NCI-H2196 (cell line): ENCODE measurements at regions not wholly inside any gene's neighbourhood (a gene's known extent, or its start where the extent isn't known, plus 50 kb on each side); places are given as distances from the start of the nearest gene placed in this dataset.
"Not testable (repeated sequence)": the region's sequence is repeated elsewhere in the genome, so short reads cannot be mapped to it uniquely, and the experiment has no call there.

ENCODE experiments used
- DNase-seq: peaks from one replicate; lab custom pipeline; 2025; ENCODE audit not compliant: unreplicated experiment; lab: John Stamatoyannopoulos, UW

DNA sequence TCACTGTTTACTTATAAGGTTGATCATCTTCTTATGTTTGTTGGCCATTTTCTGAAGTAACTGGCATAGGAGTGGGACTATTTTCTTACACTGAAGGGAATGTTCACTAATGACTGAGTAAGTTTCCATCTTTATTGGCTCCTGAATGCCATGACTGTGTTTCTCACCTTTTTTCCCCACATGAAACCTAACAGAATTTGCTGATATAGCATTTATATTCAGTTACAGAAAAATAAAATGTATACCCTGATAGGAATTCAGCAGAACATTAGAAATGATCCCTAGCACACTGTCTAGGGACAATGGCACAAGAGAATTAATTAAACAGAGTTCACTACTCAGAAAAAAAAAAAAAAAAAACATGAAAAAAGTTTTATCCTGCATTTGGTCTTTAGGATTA is 1465.1 kb upstream of the C9orf72 start:
- no peak for DNase-seq

DNA sequence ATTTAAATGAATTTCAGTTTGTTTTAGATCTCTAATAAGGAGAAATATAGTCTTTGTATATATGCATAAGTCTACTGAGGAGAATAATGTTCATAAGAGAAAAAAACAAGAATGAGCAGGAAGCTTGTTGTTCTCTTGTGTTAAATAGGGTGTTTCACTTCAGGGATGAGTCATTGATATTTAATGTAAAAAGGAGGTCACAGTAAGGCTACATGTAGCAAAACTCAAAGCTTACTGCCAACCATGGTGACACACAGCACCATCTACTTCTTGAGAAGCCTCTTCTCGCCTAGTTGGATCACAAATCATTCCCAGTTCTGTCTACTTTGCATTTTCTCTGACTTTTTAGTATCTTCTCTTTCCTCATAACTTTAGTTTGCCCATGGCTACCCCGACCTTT is 1466.0 kb upstream of the C9orf72 start:
- no peak for DNase-seq

DNA sequence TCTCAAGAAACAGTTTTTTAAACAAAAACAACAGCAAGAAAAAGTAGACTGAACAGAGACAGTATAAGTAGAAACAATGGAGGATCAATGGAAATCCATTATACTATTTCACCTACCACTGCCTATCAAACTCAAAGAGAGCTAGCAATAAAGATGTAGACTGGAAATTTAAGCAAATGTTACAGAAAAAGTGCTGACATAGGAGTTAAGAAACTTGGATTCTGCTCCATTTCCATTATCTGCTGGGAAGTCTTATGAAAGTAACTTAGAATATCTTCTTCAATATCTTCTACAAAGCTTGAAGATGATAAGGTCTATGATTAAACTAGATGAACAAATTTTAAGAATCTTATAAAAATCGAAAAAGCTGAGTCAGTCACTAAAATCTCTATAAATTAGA is 1469.8 kb upstream of the C9orf72 start:
- no peak for DNase-seq

DNA sequence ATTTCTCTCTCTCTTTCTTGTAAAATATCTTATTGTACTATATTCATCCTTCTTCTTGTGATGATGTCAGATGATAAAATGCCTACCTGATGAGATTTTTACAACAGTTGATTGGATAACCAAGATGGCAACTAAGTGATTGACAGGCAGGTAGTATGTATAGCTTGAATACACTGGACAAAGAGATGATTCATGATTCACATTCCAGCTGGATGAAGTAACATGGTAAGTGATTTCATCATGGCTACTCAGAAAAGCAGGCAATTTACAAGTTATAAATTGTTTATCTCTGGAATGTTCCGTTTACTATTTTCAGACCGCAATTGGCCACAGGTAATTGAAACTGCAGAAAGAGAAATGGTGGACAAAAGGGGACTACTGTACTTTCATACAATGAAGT is 1471.7 kb upstream of the C9orf72 start:
- no peak for DNase-seq

DNA sequence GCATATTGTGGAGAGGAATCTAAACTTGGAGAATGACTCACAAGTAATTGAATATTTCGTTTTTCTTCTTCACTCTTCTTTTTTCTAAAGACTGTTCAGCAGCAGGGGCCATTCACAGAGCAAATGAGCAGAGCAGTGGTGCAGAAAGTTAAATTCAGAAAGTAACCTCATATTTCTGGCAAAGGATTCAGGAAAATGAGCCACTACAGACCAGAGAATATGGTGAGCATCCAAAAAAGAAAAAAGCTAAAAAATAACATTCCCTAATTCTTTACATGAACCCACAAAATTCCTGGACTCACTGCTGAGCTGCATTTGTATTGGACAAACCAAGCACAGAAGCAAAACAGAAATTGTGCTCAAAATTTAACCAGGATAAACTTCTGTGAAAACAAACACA is 1486.8 kb upstream of the C9orf72 start:
- DNase-seq, result no peak

DNA sequence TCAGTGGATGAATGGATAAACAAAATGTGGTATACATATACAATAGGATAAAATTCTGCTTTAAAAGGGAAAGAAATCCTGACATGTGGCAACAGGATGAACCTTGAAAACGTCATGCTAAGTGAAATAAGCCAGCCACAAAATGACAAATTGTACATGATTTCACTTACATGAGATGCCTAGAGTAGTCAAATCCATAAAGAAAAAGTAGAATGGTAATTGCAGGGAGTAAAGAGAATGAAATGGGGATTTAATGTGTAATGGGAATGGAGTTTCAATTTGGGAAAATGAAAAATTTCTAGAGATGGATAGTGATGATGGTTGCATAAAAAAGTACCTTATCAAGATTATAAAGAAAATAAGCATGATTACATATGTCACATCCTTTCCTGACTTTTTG is 1489.2 kb upstream of the C9orf72 start:
- DNase-seq, result no peak

DNA sequence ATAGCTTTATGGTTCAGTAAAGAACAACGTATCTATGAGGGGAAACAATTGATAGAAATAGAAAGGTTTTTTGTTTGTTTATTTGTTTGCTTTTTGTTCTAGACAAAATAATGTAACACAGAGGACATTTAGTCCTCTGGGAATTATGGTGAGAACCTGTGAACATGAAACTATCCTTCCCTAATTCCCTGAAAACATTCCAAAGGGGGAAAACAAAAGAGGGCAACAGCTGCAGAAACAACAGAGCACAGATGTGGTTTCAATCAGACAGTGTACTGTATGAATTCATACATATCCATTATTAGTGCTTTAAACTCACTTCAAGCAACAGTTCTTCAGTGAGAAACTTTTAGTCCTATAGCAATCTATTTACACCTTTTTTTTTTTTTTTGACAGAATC is 1489.8 kb upstream of the C9orf72 start:
- DNase-seq, result no peak

DNA sequence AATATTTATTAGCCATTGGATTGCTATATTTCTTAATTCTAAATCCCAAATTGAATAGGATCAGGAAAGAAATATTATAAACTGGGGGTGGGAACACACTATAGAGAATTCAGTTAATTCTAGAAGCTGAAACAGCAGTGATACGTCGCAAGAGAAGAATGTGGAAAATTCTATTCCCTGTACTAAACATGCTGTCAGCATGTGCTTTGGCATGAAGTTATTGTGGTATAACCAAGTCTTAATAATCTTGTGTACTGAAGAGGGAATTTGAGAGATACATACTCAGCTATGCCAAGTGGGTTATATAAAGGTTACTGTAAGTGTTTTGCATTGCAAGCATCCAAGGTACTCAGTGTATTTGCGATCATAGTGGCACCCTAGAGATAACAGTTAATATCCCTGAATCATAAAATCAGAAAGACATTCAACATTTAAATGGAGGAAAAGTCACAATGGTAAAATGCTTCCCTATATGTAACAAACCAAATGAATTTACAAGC is 1492.9 kb upstream of the C9orf72 start:
- DNase-seq, result no peak

DNA sequence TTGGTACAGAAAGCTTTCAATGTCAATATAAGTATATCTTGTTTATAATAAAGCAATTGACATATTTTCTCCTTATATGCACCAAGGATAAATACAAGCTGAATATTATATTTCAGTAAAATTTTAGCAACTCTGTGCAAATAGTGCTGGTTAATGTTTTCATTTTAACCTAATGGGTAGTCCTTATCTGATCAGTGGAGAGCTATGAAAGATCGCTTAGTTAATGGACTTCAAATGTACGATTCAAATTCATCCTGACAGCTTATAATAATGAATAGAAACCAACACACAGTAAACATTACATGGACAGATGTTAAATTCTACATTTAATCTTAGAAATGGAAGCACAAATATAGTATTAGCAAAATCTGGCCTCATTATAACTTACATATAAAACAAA is 1495.2 kb upstream of the C9orf72 start:
- no peak for DNase-seq

DNA sequence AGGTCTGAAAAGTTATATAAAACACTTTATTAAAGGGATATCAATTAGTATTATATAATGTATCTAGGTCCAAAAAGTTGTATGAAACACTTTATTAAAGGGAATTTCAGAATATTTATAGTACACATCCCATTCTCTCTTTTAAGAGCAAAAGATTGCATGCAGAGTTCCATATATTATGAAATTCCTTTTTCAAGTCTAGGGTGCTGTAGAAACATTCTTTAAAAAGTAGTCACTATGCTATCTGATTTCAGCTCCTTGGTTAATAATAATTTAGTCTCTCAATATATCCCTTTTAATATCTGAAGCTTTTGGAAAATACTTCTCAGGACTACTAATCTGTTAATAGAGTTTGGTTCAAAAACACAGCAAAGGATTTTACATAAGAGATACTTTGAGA is 1496.1 kb upstream of the C9orf72 start:
- DNase-seq, result no peak

DNA sequence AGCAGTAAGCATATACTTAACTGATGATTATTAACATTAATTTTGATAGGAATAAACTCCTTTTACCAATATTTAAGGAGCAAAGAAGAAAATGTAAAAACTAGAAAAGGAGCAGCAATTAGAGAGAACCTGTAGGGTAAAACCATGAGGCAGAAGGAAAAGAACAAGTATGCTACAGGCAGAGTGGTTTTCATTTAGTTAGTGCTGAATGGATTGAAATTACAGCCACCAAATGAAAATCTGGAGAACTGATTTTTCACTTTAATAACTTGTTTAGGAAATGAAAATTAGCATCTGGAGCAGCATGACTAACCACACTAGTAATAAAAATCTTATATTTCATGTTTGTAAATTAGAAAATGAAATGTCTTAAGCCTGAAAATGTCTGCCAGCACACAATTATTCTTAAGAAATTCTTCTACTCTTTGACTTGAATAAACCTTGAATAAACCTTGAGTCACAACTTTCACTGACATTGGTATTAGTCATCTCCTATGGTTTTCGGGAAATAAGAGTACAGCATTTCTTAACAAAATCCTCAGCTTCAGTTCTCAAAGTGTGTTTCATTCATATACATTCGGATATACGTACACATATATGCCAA is 1504.9 kb upstream of the C9orf72 start:
- no peak for DNase-seq

DNA sequence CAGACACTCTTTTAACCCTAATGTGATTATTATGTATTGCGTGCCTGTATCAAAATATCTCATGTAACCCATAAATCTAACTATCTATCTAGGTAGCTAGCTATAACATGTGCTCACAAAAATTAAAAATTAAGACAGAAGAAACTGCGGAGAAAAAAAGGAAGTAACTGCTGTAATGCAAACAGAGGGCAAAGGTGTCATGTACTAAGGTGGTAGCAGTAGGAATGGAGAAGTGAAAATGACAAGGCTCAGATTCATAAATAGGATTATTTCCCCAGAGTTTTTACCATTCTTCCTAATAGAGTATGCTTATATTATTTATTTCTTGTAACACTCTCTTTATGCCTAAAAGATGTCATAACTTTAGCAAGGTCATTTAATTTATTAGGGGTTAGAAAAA is 1527.5 kb upstream of the C9orf72 start:
- no peak for DNase-seq

DNA sequence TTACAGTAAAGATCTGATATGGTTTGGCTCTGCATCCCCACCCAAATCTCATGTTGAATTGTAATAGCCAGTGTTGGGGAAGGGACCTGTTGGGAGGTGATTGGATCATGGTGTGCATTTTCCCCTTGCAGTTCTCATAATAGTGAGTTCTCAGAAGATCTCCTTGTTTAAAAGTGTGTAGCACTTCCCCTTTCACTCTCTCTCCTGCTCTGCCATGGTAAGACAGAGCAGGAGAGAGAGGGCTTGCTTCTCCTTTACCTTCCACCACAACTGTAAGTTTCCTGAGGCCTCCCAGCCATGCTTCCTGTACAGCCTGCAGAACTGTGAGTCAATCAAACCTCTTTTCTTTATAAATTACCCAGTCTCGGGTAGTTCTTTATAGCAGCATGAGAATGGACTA is 1530.9 kb upstream of the C9orf72 start:
- DNase-seq, result not testable (repeated sequence)

DNA sequence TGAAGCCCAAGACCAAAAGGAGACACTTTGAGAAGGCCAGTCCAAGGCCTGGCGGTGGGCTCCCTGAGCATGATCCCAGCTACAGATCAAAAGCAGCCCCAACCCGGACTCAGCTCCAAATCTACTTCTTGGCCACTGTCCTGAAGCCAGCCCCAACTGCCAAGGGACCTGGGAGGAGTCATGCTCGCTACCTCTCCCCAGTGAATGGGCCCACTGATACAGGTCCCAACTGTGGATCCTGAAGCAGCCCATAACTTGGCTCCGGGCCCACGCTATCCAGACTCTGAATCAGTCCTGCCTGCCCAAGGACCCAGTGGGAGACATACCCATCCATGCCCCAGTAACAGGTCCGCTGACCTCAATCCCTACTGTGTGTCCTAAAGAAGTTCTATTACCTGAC is 1545.3 kb upstream of the C9orf72 start:
- DNase-seq, result no peak

DNA sequence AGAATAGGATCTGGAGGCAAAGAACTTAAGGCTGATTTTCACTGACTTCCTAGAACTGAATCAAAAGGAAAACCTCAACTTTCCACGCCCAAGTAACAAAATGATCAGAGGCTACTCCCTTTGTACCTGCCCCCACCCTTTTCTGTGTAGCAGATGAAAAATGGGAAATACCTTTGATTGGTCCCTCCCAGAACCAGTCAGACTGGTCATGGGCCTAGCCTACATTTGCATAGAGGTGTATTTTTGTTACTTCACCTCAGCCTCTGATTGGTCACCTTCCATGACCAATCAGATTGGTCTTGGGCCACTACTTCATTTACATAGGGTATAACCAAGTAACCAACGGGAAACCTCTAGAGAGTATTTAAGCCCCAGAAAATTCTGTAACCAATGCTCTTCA is 1553.5 kb upstream of the C9orf72 start:
- DNase-seq, result no peak

DNA sequence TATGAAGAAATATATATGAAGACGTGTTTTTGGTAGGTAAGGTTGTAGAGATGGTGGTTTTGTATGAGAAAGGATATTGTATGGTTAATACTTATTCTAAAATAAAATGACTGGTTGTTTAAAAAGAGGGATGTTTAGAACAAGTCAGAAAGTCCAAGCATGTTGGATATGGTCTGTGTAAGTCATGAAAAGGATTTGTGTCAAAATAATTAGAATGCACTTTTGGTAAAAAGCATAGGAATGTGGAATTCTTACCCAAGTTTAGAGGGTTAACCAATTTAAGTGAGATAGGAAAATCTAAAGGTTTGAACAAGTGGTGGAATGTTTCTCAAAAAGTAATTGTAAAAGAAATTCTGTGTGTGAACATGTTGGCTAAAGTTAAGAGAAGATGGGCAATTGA is 1556.5 kb upstream of the C9orf72 start:
- DNase-seq, result no peak

DNA sequence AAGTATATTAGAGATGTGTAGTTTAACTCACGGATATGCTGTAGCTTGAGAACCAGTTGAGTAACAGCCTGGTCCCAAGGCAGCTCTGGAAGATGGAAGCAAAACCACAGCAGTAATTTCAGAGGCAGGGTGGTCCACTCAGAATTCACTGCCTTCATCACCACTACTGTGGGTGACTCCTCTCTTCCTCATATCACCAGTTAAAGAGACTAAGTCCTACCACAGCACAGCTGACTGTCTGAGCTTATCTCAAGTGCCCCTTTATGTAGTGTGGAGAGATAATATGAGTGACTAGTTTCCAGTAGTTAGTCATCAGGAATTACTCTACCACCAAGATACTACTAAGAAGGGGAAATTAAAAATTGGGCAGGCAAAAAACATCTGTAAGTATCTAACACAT is 1571.2 kb upstream of the C9orf72 start:
- DNase-seq, result no peak

DNA sequence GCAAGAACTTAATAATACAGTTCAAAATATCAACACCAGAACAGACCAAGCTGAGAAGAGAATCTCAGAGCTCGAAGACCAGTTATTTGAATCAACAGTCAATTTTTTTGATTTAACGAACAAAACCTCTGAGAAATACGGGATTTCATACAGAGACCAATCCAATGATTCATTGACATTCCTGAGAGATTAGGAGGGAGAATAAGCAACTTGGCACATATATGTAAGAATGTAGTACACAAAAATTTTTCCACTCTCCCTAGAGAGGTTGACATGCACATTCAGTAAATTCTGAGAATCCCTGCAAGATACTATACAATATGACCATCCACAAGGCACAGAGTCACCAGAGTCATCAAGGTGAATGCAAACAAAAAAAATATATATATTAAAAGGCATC is 1577.3 kb upstream of the C9orf72 start:
- no peak for DNase-seq

DNA sequence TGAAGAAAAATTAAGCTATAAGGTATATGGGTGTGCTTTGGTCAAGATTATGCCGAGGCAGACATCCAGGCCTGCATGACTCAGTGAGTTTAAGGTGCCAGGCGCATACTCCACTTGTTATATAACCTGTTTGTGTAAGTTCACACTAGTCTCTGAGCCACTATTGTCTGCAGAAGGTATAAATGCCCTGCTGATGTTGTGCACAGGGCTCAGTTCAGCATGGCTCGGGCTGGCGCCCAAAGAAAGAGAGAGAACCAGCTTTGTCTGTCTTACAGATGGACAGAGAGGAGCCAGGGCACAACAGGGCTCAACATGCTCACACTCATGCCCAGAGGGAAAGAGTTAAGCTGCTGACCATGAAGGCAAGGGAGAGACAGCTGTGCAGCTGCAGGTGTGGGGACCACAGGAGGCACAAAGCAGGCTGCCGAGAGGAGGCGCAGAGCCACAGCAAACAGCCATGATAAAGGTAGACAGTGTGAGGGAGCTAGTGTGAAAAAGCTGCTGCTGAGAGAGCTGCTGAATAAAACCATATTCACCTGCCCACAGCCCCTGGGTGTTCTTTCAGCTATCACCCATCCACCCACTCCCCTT is 1587.6 kb upstream of the C9orf72 start:
- DNase-seq, result peak; percentile 19

DNA sequence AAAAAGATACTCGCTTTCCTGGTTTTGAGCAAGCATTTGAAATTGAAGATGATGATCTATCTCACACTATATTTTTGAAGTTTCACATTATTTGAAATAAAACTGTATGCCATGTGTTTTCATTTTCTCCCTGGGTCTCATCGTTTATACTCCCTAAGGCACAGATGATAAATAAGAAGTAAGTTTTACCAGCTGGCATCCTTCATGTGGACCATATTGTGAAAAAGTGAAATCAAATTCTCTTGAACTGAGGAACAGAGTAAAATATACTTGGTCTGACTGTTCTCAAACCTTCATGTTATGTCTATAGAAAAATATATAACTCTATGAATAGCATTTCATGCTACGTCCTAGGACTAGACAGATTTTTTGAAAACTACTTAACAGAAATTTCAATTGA is 1600.9 kb upstream of the C9orf72 start:
- DNase-seq, result no peak

DNA sequence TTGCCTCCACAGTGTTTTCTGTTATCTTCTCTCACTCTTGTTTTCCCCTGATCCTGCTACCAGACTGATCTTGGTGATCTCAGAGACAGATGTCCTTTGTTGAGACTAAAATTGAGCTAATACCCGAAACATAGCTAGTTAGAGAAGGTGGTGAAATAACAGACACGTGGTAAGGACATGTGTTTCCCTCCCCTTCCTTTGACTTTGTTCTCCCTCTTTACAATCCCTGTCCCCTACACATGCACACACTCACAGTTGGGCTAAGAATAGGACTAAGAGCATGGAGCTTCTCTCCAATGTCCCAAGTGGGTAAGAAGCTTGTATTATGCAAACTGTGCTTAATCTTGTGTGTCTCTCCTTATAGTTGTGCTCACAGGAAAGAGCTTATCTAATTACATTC is 1603.0 kb upstream of the C9orf72 start:
- no peak for DNase-seq

DNA sequence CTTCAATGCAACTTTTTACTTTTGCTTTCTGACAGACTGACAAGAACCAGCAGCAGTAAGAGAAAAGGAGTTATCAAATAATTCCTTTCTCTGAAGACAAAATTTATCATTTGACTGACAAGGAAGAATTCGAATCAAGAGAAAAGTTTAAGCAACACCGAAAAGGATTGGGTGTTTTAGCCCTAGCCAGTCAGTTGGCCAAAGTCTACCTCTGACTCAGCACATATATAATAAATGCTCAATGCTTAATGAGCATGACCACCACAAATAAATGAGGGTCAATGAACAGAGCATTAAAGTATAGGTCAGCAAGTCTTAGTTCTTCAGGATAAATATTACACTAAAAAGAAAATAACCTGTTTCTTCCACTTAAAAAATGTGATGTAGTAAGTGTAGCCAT is 1603.5 kb upstream of the C9orf72 start:
- DNase-seq, result no peak

DNA sequence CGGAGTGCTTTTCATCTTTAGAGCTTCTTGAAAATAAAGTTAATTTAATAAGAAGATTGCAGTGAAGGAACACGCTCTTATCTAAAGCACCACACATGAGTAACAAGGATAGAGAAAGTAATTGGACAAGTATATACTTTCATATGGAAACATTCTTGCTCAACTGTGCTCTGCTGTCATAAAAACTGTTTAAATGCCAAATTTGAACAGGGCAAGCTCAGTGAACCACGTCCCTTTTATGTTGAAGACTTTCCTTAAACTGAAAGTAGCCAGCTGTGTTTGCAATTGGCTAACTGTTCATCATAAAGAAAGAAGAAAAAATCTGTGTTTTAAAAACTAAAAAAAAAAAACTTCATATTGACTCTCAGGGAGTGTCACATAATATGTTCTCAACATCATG is 1610.7 kb upstream of the C9orf72 start:
- no peak for DNase-seq
